GM21381 (cell line): ENCODE measurements at regions not wholly inside any gene's neighbourhood (a gene's known extent, or its start where the extent isn't known, plus 50 kb on each side); places are given as distances from the start of the nearest gene placed in this dataset.
"Not testable (repeated sequence)": the region's sequence is repeated elsewhere in the genome, so short reads cannot be mapped to it uniquely, and the experiment has no call there.

Experiments
- ATAC-seq: cut with Tn5 transposase; IDR thresholded peaks from one replicate; pipeline ENCODE4 v1.9.1; 2021; ENCODE audit warnings: mild to moderate bottlenecking, moderate library complexity; ENCODE audit not compliant: unreplicated experiment

DNA sequence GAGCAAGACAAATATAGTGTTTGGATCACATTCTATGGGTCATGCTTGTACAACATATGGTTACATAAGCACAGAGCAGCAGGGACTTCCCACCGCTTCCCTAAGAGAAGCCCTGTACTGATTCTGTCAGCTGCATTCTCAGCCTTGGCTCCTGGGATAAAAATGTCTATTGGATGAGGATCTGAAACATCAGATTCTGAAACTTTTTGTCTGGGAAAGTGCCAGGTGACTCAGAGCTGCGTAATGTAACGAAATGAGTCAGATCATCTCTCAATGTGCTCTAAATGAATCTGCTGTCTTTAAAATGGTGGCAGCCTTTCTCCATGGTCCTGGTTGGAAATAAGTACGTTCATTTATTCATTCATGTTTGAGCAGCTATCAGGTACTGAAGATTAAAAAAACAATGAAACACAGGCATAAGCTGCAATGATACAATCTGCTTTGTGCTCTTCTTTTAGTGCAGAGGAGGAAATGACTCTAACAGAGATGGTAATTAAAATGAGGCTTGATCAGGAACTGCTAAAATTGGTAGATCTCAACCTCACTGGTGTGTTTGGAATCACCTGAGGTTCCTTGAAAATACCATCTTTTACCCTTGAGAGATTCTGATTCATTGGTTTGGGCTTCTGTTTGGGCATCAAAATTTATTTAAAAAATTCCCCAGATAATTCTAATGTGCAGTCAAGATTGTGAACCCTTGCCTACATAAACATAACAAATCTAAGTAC, 99.1 kb upstream of the NAP1L1 start:
- ATAC-seq, result peak; percentile 86

DNA sequence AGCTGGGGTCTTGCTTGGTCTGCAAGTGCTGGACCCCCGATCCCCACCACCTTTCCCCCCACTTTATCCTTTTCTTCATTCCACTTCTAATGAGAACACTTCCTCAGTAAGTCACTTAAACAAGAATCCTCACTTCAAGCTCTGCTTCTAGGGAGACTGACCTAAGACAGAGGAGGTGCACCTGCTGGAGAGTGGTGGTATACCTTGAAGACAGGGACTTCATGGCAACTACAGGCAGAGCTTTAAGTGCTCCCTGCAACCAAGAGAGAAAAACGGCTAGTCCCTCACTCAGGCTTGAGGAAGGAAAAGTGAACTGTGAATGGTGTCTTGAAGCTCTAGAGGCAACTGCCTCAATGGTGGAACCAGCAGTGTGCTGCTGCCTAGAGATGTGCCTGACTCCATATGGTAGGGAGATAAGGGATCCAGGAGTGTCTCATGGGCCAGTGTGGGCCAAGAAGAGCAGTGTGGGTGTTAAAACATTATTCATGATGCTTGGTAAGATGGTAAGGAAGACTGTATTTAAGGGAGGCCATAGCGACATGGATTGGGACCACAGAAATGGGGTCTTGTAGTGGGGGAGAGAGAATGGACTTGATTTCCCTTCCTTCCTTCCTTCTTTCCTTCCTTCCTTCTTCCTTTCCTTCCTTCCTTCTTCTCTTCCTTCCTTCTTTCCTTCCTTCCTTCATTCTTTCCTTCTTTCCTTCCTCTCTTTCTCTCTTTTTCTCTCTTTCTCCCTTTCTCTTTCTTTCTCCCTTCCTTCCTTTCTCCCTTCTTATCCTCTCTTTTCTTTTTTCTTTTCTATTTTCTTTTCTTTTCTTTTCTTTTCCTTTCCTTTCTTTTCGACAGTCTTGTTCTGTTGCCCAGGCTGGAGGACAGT, 96.2 kb upstream of the NAP1L1 start:
- ATAC-seq, result no peak

DNA sequence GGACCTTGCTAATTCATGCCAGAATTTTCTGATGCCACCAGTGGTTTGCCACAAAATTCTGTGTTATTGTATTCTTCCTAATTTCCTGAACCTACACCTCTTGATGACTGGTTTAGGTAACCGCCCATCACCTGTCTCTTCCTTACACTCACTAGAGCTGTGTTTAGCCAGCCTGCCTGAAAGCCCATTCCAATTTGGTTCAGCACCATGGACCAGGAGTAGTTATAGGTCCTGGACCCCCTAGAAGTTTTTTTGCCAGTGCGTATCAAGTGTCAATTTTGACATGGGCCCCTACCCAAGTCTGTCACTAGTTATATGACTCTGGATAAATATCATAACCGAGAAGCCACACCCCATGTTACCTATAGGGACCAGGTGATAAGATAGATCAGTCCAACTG, 94.0 kb upstream of the NAP1L1 start:
- ATAC-seq, result no peak

DNA sequence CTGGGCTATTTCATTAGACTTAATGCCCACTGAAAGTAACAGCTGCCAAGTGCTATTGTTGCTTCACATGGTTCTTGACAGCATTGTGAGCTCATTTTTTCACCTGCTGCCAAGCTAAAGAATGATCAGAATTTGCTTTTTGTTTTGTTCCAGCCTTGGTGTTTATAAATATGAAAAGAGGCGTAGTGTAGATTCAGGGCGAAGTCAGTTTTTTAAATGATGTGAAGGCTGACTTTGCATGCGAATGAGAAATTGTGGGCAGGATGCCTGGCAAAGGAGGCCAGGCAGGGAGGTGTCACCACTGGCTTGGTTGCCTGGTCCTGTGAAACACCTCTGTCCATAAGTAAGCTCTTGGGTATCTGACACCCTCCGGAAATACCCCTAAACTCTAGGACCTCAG, 93.3 kb upstream of the NAP1L1 start:
- ATAC-seq, result no peak

DNA sequence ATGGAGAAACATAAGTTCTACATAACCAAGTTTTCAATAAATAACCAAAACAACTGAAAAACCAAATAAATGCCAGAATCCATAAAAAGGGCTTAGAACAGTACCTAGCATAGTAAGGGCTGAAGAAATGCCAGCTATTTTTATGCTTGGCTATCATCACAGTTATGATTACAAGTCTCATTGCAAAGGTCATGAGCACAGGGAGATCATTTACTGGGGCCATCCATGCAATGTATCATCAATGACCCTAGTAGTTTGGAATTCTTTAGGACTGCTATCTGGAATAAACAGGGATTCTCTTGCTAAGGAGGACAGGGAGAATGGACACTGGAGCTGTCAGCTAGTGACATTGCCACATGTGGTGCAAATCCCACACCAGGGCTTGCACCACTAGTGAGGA, 92.5 kb upstream of the NAP1L1 start:
- ATAC-seq, result no peak

- not testable (repeated sequence) for ATAC-seq
Measured at GRCh38 chr12:76175946-76176345, 91.5 kb upstream of the NAP1L1 start.

DNA sequence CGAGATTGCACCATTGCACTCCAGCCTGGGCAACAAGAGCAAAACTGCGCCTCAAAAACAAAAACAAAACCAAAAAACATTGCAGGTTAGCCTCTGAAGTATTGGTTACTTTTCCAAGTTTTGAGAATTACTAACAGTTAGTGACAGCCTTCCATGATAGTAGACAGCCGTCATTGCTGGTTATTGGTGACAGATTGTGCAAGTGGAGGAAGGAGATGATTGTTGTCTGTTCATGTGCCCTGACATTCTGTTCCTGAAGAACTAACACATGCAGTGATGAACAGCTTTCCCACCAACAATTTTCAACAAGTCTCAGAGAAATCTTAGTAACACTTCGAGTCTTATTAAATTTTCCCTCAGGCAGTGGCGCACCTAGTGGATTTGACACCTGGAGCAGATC, 89.3 kb upstream of the NAP1L1 start:
- no peak for ATAC-seq

DNA sequence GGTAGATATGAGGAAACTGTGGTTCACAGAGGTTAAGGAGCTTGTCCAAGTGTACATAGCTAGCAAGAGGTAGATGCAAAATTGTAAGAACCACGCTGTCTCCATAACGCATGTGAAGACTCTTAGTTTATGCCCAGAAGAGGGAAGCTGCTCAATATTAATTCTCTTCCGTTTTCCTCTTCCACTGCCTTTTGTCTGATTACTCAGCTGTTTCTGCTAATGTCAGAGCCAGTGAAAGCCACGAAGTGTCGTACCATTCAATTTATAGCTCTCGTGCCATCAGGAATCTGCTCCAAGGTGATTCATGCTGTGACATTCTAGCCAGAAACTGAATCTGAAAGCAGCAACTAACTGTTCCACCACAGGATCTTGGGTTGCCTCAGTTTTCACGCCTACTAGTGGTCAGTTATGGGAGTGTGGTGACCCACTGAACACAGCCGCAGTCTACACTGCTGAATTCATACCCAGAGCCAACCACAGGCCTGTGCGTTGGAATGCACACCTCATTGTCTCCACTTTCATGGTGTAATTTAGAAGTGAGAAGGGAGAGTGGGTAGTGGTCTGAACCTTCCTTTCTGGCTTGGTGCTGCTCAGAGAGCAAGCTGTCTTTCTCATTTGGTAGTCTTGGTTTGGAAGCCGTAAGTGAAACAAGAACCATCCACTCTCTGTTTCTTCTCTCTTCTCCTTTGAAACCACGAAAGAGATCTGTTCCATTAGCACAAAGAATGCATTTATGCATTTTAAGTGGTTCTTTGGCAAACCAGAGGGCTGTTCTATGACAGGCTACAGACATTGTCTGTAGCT, 74.2 kb upstream of the NAP1L1 start:
- ATAC-seq, result peak; percentile 98

GRCh38 chr12:76156726-76157125, 72.2 kb upstream of the NAP1L1 start:
- no peak for ATAC-seq

DNA sequence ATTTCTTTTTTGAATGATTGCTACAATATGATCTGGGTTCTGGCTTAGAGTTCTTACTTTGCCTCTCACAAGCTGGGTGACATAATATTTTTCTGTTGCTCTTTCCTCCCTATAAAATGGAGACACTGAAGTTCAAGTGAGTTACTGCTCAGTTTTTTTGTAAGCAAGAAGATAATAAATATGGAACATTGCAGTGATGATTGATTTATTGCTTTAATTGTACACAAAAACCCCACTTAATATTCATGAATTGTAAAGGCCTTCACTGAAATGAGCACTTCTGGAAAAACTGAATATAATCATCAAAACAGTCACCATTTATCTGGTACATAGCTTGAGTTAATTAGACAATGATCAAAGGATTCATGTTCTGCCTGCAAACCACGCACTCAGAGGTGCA, 71.8 kb upstream of the NAP1L1 start:
- no peak for ATAC-seq

DNA sequence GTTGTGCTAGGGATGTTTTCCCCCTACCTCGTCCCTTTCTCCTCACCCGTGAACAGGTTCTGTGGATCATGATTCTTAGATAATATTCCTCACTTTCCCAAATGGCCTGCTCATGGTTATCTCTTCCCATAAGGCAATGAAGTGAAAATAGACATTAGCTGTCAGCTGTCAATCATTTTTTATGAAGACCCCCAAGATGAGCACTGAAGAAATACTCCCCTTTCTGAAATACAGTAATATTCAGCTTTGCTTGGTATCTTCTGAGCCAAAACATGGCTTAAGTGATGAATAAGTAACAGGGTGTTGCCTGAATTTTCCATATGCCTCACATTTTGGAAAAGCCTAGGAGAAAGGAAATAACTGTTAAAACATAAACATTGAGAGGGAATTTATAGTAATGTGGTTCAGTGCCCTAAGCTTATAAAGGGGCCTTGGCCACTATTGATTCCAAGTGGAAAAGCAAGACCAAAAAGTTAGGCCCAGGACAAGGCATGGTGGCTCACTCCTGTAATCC, 70.7 kb upstream of the NAP1L1 start:
- no peak for ATAC-seq

DNA sequence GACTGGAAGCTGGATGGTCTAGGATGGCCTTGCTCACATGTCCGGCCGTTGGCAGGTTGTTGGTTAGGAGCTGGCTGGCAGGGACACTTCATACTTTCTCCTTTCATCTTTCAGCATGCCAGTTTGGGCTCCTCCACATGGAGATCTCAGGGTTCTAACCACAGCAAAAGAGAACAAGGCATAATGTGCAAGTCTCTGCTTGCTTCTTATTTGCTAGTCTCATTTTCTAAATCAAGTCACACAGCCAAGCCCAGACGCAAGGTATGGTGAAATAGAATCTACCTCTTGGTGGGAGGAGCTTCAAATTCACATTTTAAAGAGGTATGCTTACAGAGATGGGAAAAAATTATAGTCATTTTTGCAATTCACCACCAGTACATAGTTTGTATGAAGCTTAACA, 69.1 kb upstream of the NAP1L1 start:
- no peak for ATAC-seq

GRCh38 chr12:76152181-76152807, 67.8 kb upstream of the NAP1L1 start:
- peak; percentile 87 for ATAC-seq

- no peak for ATAC-seq
Measured at GRCh38 chr12:76144245-76144549, 59.7 kb upstream of the NAP1L1 start.

- ATAC-seq, result peak; percentile 98
Measured at GRCh38 chr12:76143343-76144244, 59.1 kb upstream of the NAP1L1 start.

- ATAC-seq, result no peak
Measured at GRCh38 chr12:76142305-76142704, 57.8 kb upstream of the NAP1L1 start.

- ATAC-seq, result no peak
Measured at GRCh38 chr12:76138656-76139055, 54.2 kb upstream of the NAP1L1 start.

DNA sequence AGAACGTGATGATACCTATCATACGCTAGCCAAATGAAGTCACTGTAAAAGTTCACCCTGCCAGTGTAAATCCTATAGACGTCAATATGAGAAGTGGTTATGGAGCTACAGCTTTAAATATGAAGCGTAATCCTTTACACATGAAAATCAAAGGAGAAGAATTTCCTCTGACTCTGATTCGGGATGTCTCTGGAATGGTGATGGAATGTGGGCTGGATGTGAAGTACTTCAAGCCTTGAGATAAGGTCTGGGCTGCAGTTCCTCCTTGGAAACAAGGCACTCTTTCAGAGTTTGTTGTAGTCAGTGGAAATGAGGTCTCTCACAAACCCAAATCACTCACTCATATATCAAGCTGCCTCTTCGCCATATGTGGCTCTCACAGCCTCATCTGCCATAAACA, 53.1 kb upstream of the NAP1L1 start:
- no peak for ATAC-seq

DNA sequence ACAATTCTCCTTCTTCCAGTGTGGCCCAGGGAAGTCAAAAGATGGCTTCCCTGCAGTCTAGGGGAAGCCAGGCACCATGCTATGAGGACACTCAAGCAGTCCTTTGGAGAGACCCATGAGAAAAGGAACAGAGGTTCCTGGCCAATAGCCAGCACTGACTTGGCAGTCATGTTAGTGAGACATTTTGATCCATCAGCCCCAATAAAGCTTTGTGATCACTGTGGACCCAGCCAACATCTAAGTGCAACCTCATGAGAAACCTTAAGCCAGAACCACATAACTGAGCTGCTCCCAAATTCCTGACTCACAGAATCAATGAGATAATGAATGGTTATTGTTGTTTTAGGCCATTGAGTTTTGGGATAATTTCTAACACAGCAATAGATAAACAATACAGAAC, 51.0 kb upstream of the NAP1L1 start:
- no peak for ATAC-seq
